ENCODE measurements at regions not wholly inside any gene's neighbourhood (a gene's known extent, or its start where the extent isn't known, plus 50 kb on each side); places are given as distances from the start of the nearest gene placed in this dataset.

DNA sequence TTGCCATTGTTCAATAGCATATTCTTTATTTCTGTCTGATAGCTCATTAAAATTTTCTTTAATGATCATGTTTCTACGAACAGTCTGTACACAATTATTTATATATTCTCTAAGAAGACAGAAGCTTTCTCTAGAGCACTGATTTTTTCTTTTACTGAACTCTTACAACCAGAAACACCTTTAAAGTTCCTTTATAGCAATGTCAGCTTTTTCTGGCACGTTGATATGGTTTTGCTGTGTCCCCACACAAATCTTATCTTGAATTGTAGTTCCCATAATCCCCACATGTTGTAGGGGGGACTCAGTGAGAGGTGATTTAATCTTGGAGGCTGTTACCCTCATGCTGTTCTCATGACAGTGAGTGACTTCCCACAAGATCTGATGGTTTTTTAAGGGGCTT lies 299.4 kb downstream of the PPARGC1A start:
- TF ChIP-seq, protein P1, sequence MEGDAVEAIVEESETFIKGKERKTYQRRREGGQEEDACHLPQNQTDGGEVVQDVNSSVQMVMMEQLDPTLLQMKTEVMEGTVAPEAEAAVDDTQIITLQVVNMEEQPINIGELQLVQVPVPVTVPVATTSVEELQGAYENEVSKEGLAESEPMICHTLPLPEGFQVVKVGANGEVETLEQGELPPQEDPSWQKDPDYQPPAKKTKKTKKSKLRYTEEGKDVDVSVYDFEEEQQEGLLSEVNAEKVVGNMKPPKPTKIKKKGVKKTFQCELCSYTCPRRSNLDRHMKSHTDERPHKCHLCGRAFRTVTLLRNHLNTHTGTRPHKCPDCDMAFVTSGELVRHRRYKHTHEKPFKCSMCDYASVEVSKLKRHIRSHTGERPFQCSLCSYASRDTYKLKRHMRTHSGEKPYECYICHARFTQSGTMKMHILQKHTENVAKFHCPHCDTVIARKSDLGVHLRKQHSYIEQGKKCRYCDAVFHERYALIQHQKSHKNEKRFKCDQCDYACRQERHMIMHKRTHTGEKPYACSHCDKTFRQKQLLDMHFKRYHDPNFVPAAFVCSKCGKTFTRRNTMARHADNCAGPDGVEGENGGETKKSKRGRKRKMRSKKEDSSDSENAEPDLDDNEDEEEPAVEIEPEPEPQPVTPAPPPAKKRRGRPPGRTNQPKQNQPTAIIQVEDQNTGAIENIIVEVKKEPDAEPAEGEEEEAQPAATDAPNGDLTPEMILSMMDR (IDR thresholded peaks at IDR 0.05): no peak
- no peak for TF ChIP-seq POLR2A (IDR thresholded peaks at IDR 0.05)
- no peak for TF ChIP-seq EP300 (IDR thresholded peaks at IDR 0.05)
- TF ChIP-seq POLR2AphosphoS5 (IDR thresholded peaks at IDR 0.05): no peak
